H1 (cell line): ENCODE measurements at regions not wholly inside any gene's neighbourhood (a gene's known extent, or its start where the extent isn't known, plus 50 kb on each side); places are given as distances from the start of the nearest gene placed in this dataset.
"Not testable (repeated sequence)": the region's sequence is repeated elsewhere in the genome, so short reads cannot be mapped to it uniquely, and the experiment has no call there.

Experiments
- CTCF ChIA-PET: fragments of 300-600 bp; sonication (Branson Sonifier 250); formaldehyde crosslinking; loops from one replicate; lab custom pipeline; 2021; ENCODE audit not compliant: partially characterized antibody; lab: Charles Lee
- POLR2A ChIA-PET: fragments of 300-600 bp; sonication (Branson Sonifier 250); formaldehyde crosslinking; loops from one replicate; lab custom pipeline; 2021; ENCODE audit warnings: inconsistent platforms; ENCODE audit not compliant: partially characterized antibody; lab: Charles Lee
- DNase-seq, 2 experiments: peaks; one replicate each; pipeline versions ENCODE4 v3.0.0 to v3.0.0-alpha.2; 2010 to 2022; ENCODE audit warnings: low spot score in 2 of 2, low read depth in 1 of 2, mixed read lengths in 1 of 2
- FAIRE-seq: peaks from 2 replicates; lab custom pipeline; 2011; peaks lifted over from hg19 to GRCh38; lab: Jason Lieb, UNC
- H2AFZ ChIP-seq: 2 replicates; pipeline ENCODE4 v1.8.1; 2012; ENCODE audit warnings: low read length, inconsistent platforms
- H2AK5ac ChIP-seq: 2 replicates; pipeline ENCODE4 v1.6.1; 2013; ENCODE audit warnings: low read depth, low read length
- H2BK120ac ChIP-seq: replicated peaks from 2 replicates; pipeline ENCODE3; 2013; ENCODE audit warnings: low read depth, low read length, inconsistent platforms
- H2BK12ac ChIP-seq: 2 replicates; pipeline ENCODE4 v1.6.1; 2013; ENCODE audit warnings: low read depth, low read length
- H2BK15ac ChIP-seq: 2 replicates; pipeline ENCODE4 v1.6.1; 2013; ENCODE audit warnings: low read length
- H2BK20ac ChIP-seq: 2 replicates; pipeline ENCODE4 v1.6.1; 2013; ENCODE audit warnings: low read length
- H2BK5ac ChIP-seq: 2 replicates; pipeline ENCODE4 v1.6.1; 2013; ENCODE audit warnings: low read depth, low read length
- H3K14ac ChIP-seq: 2 replicates; pipeline ENCODE4 v1.6.1; 2013; ENCODE audit warnings: inconsistent platforms; ENCODE audit not compliant: insufficient read length
- H3K18ac ChIP-seq: 2 replicates; pipeline ENCODE4 v1.6.1; 2013; ENCODE audit warnings: low read length; ENCODE audit errors: extremely low read depth
- H3K23ac ChIP-seq: 2 replicates; pipeline ENCODE4 v1.6.1; 2013; ENCODE audit warnings: inconsistent platforms; ENCODE audit not compliant: insufficient read length
- H3K23me2 ChIP-seq: 2 replicates; pipeline ENCODE4 v1.6.1; 2013; ENCODE audit warnings: low read depth, low read length
- H3K27ac ChIP-seq: 2 replicates; pipeline ENCODE4 v1.6.1; 2011; ENCODE audit warnings: low read depth, low read length, inconsistent platforms
- H3K27me3 ChIP-seq, 4 experiments: replicated peaks in 1 of 4; 1 replicate in 1 of 4; 2 replicates in 3 of 4; pipeline versions ENCODE4 v1.6.1 to v1.8.1; 2011 to 2013; ENCODE audit warnings: low read length in 3 of 4, mild to moderate bottlenecking in 3 of 4, inconsistent platforms in 2 of 4, mixed read lengths in 2 of 4, moderate library complexity in 1 of 4; ENCODE audit not compliant: control insufficient read depth in 3 of 4, insufficient read depth in 3 of 4; ENCODE audit errors: extremely low read depth in 1 of 4
- H3K36me3 ChIP-seq, 4 experiments: 2 replicates each; pipeline versions ENCODE4 v1.6.1 to v1.8.1; 2011 to 2013; ENCODE audit warnings: mild to moderate bottlenecking in 4 of 4, low read length in 3 of 4, moderate library complexity in 2 of 4, control low read depth in 1 of 4, inconsistent platforms in 1 of 4; ENCODE audit not compliant: insufficient read depth in 4 of 4, control insufficient read depth in 2 of 4
- H3K4ac ChIP-seq: replicated peaks from 2 replicates; pipeline ENCODE3; 2013; ENCODE audit warnings: low read length, low read depth, mixed read lengths, inconsistent platforms; ENCODE audit not compliant: insufficient read length
- H3K4me1 ChIP-seq, 4 experiments: replicated peaks in 1 of 4; 1 replicate in 1 of 4; 2 replicates in 3 of 4; pipeline versions ENCODE4 v1.6.1 to v1.8.1; 2011 to 2013; ENCODE audit warnings: low read length in 3 of 4, inconsistent platforms in 2 of 4, mixed read lengths in 1 of 4; ENCODE audit not compliant: insufficient read depth in 4 of 4, control insufficient read depth in 3 of 4
- H3K4me2 ChIP-seq, 2 experiments: 2 replicates each; pipeline versions ENCODE4 v1.6.1 to v1.8.1; 2011 to 2013; ENCODE audit warnings: low read depth in 2 of 2, low read length in 2 of 2, control low read depth in 1 of 2, inconsistent platforms in 1 of 2, mild to moderate bottlenecking in 1 of 2; ENCODE audit not compliant: insufficient read depth in 1 of 2
- H3K4me3 ChIP-seq, 4 experiments: fragments of 200-600, 300-600 bp in 1 of 4; sonication (generic), shearing (Covaris generic), sonication (Bioruptor Twin) in 1 of 4; 2 replicates each; pipeline versions ENCODE4 v1.5.1 to v1.8.1; 2011 to 2016; ENCODE audit warnings: low read length in 4 of 4, low read depth in 3 of 4, control low read depth in 2 of 4, inconsistent platforms in 2 of 4, mild to moderate bottlenecking in 2 of 4, mixed read lengths in 1 of 4, moderate library complexity in 1 of 4; ENCODE audit not compliant: insufficient read depth in 2 of 4; ENCODE audit errors: extremely low read depth in 1 of 4
- H3K56ac ChIP-seq: replicated peaks from 2 replicates; pipeline ENCODE3; 2013; ENCODE audit warnings: low read depth, mild to moderate bottlenecking, mixed read lengths, low read length, inconsistent platforms; ENCODE audit not compliant: insufficient read length
- H3K79me1 ChIP-seq: 2 replicates; pipeline ENCODE4 v1.6.1; 2013; ENCODE audit warnings: low read depth, low read length, control low read depth
- H3K79me2 ChIP-seq, 2 experiments: 2 replicates each; pipeline versions ENCODE4 v1.6.1 to v1.8.1; 2012 to 2013; ENCODE audit warnings: low read length in 2 of 2, mild to moderate bottlenecking in 2 of 2, inconsistent platforms in 1 of 2; ENCODE audit not compliant: insufficient read depth in 2 of 2, control insufficient read depth in 1 of 2
- H3K9ac ChIP-seq, 4 experiments: replicated peaks in 1 of 4; 1 replicate in 1 of 4; 2 replicates in 3 of 4; pipeline versions ENCODE4 v1.6.1 to v1.8.1; 2011 to 2013; ENCODE audit warnings: low read depth in 3 of 4, low read length in 3 of 4, control low read depth in 2 of 4, mild to moderate bottlenecking in 2 of 4, moderate library complexity in 2 of 4, inconsistent platforms in 1 of 4; ENCODE audit errors: extremely low read depth in 1 of 4
- H3K9me3 ChIP-seq, 2 experiments: 2 replicates each; pipeline versions ENCODE4 v1.6.1 to v1.8.1; 2012 to 2013; ENCODE audit warnings: mild to moderate bottlenecking in 2 of 2, moderate library complexity in 2 of 2, control low read depth in 1 of 2, inconsistent platforms in 1 of 2, low read depth in 1 of 2, low read length in 1 of 2, mixed read lengths in 1 of 2; ENCODE audit not compliant: insufficient read depth in 2 of 2
- H4K20me1 ChIP-seq, 2 experiments: replicated peaks in 1 of 2; 2 replicates each; pipeline versions ENCODE3 to v1.8.1; 2011 to 2013; ENCODE audit warnings: inconsistent platforms in 2 of 2, low read length in 2 of 2, mild to moderate bottlenecking in 1 of 2; ENCODE audit not compliant: insufficient read depth in 2 of 2, control insufficient read depth in 1 of 2
- H4K5ac ChIP-seq: 2 replicates; pipeline ENCODE4 v1.6.1; 2013; ENCODE audit warnings: low read length, low read depth, mixed read lengths, inconsistent platforms; ENCODE audit not compliant: insufficient read length
- H4K8ac ChIP-seq: 2 replicates; pipeline ENCODE4 v1.8.0; 2013; ENCODE audit warnings: mild to moderate bottlenecking, moderate library complexity, low read length, inconsistent platforms; ENCODE audit not compliant: insufficient read depth; ENCODE audit errors: extremely low read depth
- H4K91ac ChIP-seq: replicated peaks from 2 replicates; pipeline ENCODE3; 2013; ENCODE audit warnings: low read length, mixed read lengths, inconsistent platforms; ENCODE audit not compliant: insufficient read length
- WGBS, 2 experiments: shearing (Covaris generic) in 1 of 2; methylation state at CpG; one replicate each; pipeline versions ENCODE4 v1.1.6 to v1.1.7; 2013 to 2015; ENCODE audit warnings: low lambda C conversion rate in 2 of 2, mixed read lengths in 2 of 2, inconsistent platforms in 1 of 2, low coverage in 1 of 2, missing lambda C conversion rate in 1 of 2; ENCODE audit not compliant: insufficient replicate concordance in 2 of 2, insufficient coverage in 1 of 2, insufficient read length in 1 of 2; ENCODE audit errors: extremely low coverage in 1 of 2, missing lambda C conversion rate in 1 of 2; 5-methylcytosine and 5-hydroxymethylcytosine counted together

DNA sequence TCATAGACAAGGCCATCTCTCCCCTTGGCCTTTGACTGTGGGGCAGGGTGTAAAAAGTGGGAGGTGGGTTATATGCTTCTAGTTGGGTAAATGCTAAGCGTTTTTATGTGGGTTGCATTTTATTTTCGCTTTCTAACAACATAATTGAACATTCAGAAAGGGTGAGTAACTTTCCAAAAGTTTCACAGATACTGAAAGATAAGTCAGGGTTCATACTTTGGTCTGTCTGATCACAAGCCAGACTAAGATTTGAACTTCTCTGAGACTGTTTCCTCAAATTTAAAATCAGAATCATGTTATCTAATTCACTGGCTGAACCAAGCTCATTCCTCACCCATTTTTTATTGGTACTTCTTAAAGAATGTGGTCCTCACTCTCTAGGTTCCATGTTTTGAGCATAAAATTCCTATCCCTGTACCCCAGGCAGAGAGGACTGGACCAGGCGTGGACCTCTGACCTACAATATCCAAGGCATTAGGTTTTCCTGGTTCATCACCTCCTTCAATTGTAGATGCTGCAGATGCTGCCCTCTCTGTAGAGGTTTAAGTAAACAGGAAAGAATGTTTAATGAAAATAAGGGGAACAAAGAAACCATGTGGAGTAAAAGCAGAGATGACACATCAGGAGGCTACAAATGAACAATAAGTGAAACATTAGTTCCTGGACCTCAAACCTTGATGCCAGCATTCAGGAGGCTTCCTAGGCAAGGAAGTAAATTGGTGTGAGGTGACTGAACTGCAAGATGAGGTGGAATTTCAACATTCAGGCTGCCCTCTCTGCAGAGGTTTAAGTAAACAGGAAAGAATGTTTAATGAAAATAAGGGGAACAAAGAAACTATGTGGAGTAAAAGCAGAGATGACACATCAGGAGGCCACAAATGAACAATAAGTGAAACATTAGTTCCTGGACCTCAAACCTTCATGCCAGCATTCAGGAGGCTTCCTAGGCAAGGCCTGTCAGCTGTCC is 198.8 kb upstream of the ZNF658 start:
- H3K56ac ChIP-seq, H3K9me3 ChIP-seq, H3K14ac ChIP-seq, POLR2A ChIA-PET, H3K4ac ChIP-seq, FAIRE-seq, H2BK12ac ChIP-seq, H2AFZ ChIP-seq, H3K23ac ChIP-seq, H3K23me2 ChIP-seq, H3K36me3 ChIP-seq, H3K4me2 ChIP-seq, H4K20me1 ChIP-seq, H3K4me1 ChIP-seq, CTCF ChIA-PET, H3K79me2 ChIP-seq, H2AK5ac ChIP-seq, DNase-seq, H2BK20ac ChIP-seq, H4K91ac ChIP-seq, H3K18ac ChIP-seq, H4K5ac ChIP-seq, H2BK120ac ChIP-seq, H3K27me3 ChIP-seq, H2BK5ac ChIP-seq, H3K27ac ChIP-seq, H4K8ac ChIP-seq, H3K4me3 ChIP-seq, H3K9ac ChIP-seq, H2BK15ac ChIP-seq, H3K79me1 ChIP-seq: not testable (repeated sequence)
- 100% methylated on average over 1 of the region's 3 CpGs; no CpG with 5 or more reads in 1 of the 2 experiments for WGBS, 2 experiments

DNA sequence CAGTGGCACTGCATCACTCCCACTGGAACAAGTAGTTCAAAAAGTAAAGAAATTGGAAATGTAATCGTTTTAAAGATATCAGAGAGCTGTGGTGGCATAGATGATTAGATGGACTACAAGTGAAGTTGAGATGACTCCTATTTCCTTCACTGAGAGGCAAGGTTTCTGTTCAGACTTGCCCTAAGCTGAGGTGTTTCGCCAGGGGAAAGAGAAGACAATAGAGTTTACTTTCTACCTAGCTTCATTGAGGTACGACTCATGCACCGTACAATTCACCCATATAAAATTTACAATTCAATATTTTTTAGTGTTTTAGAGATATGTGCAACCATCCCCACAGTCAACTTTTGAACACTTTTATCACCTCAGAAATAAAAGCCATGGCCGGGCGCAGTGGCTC is 189.0 kb upstream of the ZNF658 start:
- H3K27me3 ChIP-seq, H2BK120ac ChIP-seq, H3K9me3 ChIP-seq, H4K5ac ChIP-seq, FAIRE-seq, H3K9ac ChIP-seq, H4K8ac ChIP-seq, CTCF ChIA-PET, H3K79me1 ChIP-seq, H4K91ac ChIP-seq, POLR2A ChIA-PET, H3K36me3 ChIP-seq, H2BK20ac ChIP-seq, H3K56ac ChIP-seq, H3K4me2 ChIP-seq, H2BK12ac ChIP-seq, H3K23ac ChIP-seq, H2BK5ac ChIP-seq, H3K27ac ChIP-seq, H3K23me2 ChIP-seq, H3K4ac ChIP-seq, H3K18ac ChIP-seq, H2BK15ac ChIP-seq, H3K4me1 ChIP-seq, H4K20me1 ChIP-seq, H2AFZ ChIP-seq, H3K4me3 ChIP-seq, H3K79me2 ChIP-seq, H2AK5ac ChIP-seq, H3K14ac ChIP-seq, DNase-seq: not testable (repeated sequence)
- WGBS, 2 experiments = no CpG with 5 or more reads among the region's 6 CpGs
